GM18519 (cell line): ENCODE measurements at regions not wholly inside any gene's neighbourhood (a gene's known extent, or its start where the extent isn't known, plus 50 kb on each side); places are given as distances from the start of the nearest gene placed in this dataset.

Experiments used
- ATAC-seq: cut with Tn5 transposase; IDR thresholded peaks from one replicate; pipeline ENCODE4 v1.9.1; 2021; ENCODE audit warnings: mild to moderate bottlenecking, moderate library complexity; ENCODE audit not compliant: unreplicated experiment, low FRiP score

DNA sequence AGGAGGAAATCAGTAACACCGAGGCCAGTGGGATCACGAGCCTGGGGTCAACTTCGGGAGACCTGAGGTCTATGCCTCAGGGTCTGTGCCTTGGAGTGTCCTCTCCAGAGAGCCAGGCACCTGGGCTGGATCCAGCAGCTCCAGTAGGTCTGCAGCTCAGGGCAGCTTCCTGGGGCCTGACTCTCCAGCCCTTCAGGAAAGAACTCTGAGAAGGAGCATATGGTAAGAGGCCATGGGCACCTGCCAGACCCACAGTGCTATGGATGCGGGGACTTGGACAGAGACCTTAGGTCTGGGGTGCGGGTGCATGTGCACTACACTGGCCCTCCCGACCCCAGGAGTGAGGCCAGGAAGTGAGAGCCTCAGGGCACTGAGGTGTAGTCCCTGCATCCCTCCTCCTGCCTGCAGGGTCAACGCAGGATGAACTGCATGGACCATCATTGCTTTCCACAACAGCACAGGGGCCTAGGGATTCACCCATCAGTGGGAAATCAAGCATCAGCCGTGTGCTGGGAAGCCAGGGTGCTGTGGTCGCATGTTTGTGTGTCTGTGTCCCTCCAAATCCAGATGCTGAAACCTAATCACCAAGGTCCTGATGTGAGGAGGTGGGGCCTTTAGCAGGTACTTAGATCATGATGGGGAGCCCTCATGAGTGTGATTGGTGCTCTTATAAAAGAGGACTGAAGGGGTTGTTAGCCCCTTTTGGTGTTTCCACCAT lies 210.9 kb upstream of the CST7 start:
- ATAC-seq: no peak

DNA sequence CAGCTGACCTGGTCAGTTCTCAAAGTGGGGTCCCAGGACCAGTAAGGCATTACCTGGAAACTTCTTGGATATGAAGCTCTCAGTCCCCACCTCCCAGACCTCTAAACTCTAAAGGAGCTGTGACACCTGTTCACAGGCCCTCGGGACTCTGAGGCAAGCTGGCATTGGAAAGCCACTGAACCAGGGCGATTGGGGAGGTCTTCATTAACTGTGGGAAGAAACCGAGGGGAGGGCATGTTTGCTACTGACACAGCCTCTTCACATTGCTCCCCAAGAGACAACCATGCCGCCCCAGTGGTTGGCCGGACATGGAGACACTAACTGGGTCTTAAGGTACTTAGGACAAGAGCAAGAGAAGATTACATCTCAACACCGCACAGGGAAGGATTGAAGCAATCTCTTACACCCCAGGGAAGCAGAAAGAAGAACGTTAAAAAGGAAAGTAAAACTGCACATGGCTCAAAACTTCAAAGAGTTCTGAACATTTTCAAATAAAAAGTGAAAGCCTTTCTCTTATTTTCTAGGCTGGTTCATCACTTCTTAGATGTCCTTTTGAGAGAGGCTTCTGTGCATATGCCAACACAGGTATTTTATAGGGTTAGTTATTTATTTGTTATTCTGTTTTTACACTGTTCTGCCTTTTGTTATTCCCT lies 210.0 kb upstream of the CST7 start:
- ATAC-seq: no peak

- no peak for ATAC-seq
These were observed 209.3 kb upstream of the CST7 start for GRCh38 chr20:24739746-24740145.

DNA sequence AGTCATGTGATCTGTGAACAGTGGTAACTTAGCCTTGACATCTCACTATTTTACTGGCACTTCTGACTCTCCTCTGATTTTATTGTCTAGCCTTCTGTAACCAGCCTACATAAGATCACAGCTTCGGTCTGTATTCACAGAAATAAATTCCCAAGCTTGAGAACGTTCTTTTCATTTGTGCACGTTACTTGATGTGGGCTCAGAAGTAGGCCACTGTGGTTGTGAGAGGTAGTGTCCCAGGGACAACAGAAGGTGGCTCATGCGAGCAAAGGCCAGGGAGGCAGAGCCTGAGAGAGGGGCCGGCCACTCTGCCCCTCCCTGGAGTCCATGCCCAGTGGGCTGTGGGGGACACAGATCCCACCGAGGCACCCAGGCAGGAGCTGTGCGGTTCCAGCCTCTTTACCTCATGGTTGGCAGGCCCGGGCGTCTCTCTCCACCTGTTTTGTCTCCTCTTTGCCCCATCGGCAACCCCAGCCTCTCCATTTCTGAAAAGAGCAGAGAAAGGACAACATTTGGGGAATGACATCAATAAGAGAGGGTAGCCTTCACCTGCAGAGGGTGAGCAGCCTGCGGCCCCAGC lies 207.5 kb upstream of the CST7 start:
- no peak for ATAC-seq

- no peak for ATAC-seq
These were observed 206.6 kb upstream of the CST7 start for GRCh38 chr20:24742436-24742835.

GRCh38 chr20:24742989-24743388 lies 206.1 kb upstream of the CST7 start:
- ATAC-seq: no peak

GRCh38 chr20:24743641-24744040 lies 205.4 kb upstream of the CST7 start:
- ATAC-seq: no peak

GRCh38 chr20:24744747-24745146 lies 204.3 kb upstream of the CST7 start:
- ATAC-seq: no peak

DNA sequence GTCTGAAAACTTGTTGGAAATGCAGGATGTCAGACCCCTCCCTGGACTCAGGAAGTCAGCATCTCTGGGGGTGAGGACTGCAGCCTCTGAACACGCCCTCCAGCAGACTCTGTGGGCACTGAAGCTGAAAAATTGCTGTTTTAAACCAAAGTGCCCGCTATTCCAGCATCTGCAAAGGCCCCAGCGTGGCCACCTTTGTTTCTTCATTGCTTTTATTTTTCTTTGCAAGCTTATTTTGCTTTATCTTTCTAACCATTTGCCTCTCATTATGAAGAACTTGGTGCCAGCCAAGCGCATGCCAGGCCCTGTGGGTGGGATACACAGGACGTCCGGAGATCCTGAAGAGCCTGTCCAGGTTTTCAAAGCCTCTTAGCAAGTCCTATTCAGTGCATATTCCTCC lies 203.9 kb upstream of the CST7 start:
- ATAC-seq: no peak

DNA sequence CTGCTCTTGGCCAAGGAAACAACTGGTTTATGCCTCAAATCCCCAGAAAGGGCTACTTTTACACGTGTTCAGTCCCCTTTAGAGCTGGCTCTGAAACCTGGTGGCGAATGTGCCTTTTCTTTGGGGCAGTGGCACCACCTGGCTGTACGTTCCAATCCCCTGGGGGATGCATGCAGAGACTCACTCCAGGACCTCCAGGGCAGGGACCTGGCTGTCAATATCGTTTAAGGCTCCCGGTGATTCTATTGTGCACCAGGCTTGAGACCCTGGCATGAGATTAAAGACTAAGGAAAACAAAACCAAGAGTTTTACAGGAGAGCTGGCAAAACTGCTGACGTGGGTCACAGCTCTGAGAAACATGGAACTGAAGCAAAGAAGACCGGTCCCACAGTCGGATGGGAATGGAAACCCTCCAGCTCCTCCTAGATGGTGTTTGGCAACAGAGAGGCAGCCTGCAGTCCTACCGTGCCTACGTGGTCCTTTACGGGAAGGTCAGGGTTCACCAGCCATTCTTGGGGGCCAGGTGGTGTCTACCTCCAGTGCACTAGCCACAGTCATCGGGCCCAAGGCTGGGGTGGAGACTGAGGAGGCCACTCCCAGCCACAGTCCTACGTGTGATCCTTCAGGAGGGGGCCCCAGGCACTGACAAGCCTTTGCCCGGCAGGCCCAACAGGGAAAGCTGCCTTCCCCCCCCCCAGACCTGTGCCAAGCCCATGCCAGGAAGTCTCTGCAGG lies 203.3 kb upstream of the CST7 start:
- no peak for ATAC-seq

- no peak for ATAC-seq
These were observed 202.8 kb upstream of the CST7 start for GRCh38 chr20:24746351-24746685.

DNA sequence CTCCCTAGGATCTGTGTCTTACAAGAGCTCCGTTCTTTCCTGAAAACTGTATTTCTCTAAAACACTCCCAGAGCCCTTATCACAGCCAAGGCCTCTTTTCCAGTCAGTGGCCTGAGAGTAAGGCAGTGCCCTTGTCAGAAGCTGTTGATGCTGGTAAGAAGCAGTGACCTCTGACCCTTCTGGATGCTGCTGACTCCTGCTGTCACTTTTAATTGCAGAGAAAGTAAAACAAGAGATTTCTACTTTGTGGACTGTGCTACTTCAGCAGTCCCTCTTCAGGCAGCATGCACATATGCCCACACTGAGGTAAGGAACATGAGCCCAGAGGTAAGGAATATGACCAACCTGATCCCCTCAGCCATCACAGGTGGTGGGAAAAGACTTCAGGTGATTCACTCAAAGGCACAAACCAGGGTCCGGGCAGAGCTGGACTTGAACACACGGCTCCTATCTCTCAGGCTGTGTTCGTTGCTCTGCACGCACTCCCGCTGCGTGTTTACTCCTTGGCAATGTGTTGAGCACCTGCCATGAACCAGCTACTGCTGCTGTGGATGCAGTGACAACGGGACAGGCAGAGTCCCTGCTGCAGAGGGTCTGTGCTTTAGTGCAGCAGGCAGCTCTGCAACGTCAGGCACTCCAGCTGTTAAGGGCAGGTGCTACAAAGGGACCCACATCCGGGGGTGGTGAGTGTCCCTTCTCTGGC lies 201.9 kb upstream of the CST7 start:
- no peak for ATAC-seq

DNA sequence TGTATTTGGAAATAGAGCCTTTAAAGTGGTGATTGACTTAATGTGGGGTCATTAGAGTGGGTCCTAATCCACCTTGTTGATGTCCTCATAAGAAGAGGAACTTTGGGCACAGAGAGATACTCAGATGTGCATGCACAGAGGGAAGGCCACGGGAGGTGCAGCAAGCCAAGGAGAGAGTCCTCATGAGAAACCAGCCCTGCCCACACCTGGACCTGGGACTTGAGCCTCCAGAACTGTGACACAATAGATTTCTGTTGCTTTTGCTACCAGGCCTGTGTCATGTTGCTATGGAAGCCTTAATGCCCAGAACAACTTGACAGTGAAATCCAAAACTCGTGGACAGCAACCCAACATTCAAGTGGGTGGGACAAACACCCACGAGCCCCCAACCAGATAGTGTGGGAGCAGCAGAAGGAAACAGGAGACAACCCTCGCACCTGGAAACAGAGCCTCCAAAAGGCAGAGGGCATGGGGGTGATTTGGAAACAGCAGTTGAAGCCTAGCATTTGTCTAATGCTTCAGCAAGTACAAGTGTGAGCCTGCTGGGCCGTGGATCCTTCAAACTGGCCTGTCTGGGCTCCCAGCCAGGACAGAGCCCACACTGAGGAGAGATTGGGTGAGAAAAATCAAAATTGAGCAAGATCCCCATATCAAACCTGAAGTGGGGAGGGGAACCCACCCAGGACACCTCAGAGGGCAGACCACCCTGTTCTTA lies 201.0 kb upstream of the CST7 start:
- ATAC-seq: no peak

- ATAC-seq: no peak
These were observed 197.5 kb upstream of the CST7 start for GRCh38 chr20:24751551-24751950.

DNA sequence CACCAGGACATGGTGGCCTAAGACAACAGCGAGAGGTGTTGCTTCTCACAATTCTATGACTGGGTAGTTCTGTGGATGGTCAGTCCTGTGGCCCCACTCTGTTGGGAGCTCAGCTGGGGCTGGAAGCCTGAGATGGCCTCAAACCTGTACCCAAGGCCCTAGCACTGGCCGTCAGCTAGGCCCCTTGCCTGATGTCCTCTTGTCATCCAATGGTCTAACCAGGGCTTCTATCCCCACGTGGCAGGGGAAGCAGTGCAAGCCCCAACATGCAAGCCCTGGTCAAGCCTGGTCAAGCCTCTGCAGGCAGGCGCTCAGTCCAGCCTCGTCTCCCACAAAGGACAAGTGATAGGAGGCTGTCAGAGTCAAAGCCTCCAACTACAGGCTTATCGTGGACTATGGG lies 196.5 kb upstream of the CST7 start:
- no peak for ATAC-seq

- ATAC-seq: no peak
These were observed 195.9 kb upstream of the CST7 start for GRCh38 chr20:24753130-24753529.

- ATAC-seq: no peak
These were observed 194.4 kb upstream of the CST7 start for GRCh38 chr20:24754691-24755090.

DNA sequence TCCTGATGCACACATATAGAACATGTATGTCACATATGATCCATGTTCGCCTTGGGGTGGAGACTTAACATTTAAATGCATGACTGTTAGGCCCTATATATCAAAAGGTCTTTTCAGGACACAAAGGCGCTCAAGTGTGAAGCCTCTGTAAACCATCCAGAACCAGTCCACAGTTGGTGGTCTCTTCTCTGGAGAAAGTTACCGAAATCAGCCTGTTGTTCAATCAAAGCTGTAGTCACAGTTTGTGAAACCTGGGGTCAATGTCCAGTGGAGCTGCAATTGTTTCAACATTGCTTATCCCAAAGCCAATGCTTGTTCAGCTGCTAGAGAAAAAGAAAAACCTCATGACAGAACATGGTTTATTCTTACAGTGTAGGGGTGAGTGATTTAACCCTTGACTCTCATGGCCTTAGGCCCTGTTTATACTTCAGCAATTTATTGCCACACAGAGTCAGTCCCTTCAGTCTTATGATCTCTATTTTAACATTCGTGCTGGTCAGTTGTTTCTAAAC lies 193.6 kb upstream of the CST7 start:
- no peak for ATAC-seq

DNA sequence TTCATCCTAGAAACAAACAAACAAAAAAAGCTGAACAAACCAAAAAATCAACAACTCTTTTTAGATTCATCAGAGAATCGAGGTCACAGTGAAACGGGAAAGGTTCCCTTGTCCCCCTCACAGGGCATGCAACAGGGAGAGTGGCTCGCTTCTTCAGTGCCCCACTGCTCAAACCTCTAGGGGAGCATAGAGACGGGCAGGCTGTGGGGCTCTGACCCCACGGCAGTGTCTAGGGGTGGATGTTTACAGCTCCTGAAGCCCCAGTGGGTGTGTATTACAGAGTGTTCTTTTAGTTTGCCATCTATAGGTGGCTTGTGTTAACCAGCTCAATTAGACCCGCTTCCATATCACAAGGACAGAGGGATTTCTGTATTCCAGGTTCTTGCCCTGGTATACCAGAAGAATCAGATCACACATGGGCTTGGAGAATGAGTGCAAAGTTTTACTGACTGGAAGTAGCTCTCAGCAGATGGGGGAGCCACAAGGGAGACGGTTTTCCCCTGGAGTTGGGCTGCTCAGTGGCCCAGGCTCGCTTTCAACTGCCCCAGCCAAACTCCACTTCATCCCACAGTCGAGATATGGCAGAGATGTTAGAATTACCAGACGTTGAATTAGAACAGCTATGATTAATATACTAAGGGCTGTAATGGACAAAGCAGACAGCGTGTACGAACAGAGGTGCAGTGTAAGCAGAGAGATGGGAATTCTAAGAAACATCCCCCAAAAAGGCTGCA lies 192.6 kb upstream of the CST7 start:
- no peak for ATAC-seq
